HPDE6-E6E7 (cell line): ENCODE measurements at regions not wholly inside any gene's neighbourhood (a gene's known extent, or its start where the extent isn't known, plus 50 kb on each side); places are given as distances from the start of the nearest gene placed in this dataset.
"Not testable (repeated sequence)": the region's sequence is repeated elsewhere in the genome, so short reads cannot be mapped to it uniquely, and the experiment has no call there.

Source experiments
- DNase-seq: peaks from one replicate; pipeline ENCODE4 v3.0.0; 2011; ENCODE audit warnings: missing footprints; ENCODE audit errors: extremely low spot score

DNA sequence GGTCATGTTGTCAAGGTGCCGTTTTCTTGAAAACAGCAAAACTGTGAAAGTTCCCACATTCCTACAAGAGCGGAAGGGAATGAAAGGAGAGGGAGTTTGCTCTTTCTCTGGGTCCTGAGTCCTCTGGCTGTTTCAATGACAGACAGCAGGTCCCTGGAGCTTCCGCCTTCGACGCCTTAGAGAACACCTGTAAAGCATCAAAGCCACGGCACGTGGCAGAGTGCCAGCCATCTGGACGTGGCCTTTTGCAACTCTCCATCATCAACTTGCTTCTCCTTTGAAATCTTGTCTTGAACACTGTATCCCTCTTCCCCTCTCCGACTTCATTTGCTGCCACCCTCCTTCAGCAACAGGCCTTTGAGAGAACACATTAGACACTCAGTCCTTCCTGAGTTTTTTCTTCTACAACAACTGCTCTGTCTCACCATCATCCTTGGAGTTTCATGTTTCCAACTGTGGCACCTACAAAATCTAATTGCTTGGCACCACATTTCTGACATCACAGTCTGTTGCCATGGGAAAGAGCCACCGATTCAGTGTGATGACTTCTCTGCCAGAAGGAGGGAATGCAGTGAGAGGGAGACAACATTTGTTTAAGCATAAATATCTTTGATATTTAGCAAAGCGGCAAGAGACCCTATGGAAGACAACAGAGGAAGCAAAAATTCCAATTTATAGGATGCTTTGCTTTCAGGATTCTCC, 204.9 kb upstream of the PTER start:
- no peak for DNase-seq

DNA sequence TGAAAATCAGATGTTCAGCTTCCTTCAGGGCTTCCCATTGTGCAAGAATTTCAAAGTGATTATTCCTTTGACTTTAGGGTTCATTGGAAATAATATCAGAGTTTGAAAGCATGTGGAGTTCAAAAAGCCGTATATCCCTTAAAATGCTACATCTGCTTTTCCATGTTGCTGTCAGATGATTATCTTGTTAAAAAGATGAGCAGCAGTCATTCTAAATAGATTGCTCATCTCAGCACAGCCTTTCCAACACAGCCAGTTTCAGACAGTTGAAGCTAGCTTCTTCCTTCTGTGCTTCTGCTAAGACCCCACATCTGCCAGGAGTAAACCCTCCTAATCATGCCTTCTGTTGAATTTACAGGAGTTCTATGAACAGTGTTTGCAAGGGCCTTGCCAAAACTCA, 204.4 kb upstream of the PTER start:
- no peak for DNase-seq

DNA sequence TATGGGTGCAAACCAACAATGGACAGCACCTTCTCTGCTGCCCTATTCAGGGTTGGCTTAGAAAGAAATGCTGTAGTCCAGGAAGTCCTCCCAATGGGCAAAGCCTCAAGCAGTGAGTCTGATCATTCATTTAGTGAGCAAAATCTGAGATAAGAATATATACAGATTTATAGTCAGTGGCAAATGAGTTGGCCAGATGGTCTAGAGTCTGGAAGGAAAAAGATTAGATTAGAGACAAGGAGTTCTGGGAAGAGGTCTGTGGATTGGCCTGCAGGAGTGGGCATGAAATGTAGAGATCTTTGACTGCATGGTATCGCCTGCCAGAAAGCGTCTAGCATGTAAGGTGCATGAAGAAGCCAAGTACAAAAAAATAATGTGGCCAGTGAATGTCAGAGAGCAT, 201.9 kb upstream of the PTER start:
- no peak for DNase-seq

DNA sequence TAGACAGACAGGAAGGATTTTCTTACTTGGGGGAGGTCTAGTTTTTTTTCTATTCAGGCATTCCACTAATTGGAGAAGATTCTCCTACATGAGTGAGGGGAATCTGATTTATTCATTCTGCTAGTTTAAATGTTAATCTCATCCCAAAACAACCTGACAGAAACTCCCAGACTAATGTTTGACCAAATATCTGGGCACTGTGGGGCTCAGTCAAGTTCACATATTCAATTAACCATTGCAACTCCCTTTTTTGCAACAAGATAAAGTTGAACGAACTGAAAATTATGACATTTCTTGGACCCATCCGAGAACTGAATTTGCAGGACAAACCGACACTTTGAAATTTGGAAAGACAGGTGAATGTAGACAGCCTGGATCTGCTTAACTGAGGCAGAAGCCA, 194.4 kb upstream of the PTER start:
- DNase-seq, result no peak

DNA sequence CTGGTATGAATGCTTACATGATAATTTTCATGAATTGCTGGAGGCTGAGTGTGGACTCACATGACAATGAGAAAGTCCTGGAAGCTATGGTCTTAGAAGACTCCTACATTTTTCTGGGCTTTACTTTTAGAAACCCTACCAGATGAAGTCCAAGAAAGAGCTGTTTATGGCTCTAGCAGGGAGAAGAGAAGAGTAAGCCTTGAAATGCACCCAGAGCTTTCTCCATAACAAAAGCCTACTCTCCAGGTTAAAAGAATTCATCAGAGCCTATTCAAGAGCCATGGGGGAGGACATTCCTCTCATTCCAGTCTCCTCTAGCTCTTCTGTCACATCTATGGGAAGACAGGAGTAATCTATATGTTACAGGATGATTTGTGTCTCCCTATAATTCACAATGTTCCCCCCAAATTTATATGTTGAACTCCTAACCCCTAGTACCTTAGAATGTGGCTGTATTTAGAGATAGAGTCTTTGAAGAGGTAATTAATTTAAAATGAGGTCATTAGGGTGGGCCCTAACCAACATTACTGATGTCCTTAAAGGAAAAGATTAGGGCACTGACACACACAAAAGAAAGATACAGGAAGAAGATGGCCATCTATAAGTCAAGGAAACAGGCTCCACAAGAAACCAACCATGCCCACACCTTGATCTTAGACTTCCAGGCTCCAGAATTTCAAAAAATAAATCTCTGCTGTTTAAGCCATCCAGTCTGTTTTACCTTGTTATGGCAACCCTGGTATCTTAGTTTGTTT, 193.8 kb upstream of the PTER start:
- no peak for DNase-seq

DNA sequence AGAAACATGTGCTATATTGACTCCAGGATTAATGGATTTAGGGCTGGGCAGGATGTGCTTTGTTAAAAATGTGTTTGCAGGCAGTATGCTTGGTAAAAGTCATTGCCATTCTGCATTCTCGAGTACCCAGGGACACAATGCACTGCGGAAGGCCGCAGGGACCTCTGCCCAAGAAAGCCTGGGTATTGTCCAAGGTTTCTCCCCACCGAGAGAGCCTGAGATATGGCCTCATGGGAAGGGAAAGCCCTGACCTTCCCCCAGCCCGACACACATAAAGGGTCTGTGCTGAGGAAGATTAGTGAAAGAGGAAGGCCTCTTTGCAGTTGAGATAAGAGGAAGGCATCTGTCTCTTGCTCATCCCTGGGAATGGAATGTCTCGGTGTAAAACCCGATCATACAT, 186.7 kb upstream of the PTER start:
- DNase-seq, result not testable (repeated sequence)

DNA sequence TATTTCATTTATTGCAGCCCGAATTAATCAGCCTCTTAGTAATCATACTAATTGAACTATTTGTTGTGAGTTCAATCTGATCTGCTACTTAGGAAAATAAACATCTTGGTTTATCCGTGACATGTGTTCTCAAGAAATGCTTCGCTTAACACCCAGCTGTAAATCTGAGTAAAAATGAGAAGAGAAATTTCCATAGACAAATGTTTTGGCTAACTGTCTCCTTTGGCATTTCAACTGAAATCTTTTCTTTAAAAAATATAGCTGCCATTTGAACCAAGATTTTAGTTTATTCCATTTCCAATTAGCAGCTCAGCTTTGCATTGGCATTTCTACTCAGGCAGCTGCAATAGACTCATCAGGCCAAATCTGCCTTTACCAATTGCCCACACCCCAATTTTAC, 180.5 kb upstream of the PTER start:
- DNase-seq, result no peak

DNA sequence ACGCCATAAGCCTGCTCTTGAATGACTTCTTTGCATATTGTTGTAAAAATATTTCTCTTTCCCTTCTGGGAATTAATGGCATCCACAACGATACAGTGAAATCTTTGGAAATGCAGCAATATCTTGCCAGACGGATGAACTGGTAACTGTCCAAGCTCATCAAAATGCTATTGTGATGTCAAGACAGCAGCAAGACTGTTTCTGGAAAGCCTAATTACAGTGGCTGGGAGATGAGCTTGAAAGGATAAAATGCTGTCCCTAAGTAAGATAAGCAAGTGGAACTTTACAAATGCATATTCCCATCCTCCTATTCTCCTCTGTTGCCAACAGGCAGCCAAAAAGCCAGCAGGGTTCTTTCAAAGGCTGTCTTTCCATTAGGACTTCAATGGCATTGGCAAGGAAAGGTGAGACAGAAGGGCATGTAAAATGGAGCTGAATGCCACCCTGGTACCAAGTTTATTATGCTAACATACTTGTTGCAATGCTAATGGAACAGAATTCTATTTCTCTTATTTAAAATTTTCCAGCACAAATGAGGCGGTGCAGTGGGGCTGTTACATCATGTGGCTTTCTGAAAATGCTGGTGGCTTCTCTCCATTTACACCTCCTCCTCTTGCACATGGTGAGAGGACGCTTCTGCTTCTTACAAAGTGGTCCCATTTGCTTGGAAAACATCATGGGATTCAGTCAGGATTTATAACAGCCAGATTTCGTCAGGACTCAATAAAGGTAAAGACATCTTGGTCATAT, 178.3 kb upstream of the PTER start:
- DNase-seq, result no peak

DNA sequence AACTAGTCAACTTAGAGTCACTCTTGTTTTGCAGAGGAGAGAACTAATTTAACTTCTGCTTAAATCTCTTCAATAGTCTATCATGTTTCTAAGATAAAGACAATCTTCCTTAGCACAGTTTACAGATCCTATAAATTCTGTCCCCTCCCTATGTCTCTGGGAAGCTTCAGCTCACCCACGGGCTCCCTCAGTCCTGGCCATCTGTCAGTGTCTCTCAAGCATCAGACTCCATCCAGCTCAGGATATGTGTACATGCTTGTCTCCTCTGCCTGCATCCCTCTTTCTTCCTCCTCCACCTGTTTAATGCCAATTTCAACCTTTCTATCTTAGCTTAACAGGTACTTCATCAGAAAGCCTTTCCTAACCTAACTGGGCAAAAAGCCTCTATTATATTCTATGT, 177.1 kb upstream of the PTER start:
- DNase-seq, result no peak

DNA sequence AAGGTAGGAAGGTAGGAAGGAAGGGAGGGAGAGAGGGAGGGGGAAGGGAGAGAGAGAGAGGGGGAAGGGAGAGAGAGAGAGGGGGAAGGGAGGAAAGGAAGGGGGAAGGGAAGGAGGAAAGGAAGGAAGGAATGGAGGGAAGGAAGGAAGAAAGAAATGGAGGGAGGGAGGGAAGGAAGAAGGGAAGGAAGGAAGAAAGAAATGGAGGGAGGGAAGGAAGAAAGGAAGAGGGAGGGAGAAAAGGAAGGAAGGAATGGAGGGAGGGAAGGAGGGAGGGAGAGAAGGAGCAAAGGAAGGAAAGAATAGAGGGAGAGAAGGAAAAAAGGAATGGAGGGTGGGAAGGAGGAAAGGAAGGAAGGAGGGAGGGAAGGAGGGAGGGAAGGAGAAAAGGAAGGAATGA, 176.4 kb upstream of the PTER start:
- no peak for DNase-seq

DNA sequence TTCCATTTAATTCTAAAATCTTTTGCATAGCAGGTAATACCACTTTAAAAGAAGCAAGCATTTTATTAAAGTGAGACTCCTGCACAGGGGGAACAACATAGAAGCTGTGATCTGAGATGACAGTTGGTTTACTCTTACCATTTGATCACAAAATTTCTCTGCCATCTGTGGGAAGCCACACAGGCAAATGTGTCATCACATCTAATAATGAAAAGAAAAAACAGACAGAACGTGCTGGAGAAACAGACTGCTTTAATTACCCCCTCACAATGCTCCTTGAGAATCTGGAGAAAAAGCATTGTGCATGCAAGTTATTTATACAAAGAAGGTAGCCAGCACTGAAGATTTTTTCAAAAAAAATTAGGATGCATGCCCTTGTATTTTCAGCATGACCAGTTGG, 165.2 kb upstream of the PTER start:
- no peak for DNase-seq

DNA sequence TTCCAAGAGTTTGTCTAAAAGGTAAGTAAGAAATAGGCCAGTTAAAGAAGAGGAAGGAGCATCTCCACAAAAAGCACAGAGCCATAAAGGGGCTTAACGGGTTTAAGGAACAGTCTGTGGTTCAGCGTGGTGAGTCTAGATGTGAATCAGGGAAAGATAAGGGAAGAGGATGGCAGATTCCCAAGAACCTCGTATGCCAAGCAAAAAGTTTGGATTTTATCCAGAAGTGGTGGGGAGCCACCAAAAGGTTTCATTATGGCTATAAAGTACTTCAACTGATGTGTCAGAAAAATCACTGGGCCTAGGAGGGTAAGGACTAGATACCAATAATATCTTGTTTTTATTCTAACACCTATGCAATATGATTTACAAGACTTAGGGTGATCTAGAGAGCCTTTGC, 161.9 kb upstream of the PTER start:
- no peak for DNase-seq

DNA sequence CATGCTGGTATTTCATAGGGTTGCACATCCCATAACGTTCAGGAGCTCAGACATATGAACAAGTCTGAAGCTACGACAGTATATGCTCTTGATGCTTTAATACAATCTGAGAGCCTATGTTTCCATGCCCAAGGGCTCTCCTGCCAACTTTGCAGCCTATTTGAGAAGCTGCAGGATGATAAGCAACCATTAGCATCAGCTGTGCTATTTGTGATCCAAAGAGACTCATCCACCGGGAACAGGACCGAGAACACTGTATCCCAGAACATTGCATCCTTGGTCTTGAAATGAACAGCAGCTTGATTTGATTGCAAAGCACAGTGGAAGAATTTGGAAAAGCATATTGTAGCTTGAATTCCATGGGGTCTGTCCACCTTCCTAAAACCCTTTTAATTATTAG, 156.2 kb upstream of the PTER start:
- no peak for DNase-seq

DNA sequence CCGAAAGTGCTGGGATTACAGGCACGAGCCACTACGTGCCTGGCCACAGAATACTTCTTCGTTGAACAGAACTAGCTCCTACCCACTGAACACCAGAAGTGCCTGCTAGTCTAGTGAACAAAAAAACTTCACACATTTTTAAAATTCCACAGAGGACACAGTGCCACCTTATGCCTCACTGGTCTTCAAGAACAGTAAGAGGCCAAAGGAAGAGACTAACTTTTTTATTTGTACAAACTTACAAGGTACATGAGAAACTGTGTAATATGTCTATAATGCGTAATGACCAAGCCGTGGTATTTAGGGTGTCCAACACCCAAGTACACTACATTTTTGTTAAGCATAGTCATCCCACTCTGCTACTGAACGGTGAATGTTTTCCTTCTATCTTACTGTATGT, 144.4 kb upstream of the PTER start:
- no peak for DNase-seq

DNA sequence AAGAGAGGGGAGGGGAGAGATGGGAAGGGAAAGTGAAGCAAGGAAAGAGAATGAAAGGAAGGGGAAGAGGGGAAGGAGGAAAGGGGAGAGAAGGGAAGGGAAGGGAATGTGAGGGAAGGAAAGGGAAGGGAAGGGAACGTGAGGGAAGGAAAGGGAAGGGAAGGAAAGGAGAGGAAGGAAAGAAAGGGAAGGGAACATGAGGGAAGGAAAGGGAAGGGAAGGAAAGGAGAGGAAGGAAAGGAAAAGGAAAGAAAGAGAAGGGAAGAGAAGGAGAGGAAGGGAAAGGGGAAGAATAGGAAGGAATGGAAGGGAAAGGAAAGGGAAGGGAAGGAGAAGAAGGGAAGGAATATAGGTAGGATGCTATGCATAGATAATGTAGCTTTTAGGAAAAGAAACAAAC, 139.7 kb upstream of the PTER start:
- no peak for DNase-seq

DNA sequence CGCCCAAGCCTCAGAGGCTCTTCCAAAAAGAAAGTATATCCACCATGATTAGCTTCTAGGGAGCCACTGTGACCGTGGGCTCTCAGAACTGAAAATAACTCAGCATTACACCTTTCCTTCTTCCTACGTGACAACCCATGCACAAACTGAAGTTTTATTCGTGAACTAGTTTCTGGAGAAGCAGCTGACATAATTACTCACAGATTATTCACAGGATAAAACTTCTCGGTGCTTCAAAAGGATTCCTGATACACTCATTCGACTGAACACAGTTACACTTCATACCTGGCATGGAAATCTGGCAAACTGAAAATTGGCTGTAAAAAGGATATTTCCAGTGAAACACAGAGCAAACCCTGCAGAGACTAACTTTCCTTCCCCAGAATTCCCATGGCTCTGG, 139.2 kb upstream of the PTER start:
- DNase-seq, result no peak

DNA sequence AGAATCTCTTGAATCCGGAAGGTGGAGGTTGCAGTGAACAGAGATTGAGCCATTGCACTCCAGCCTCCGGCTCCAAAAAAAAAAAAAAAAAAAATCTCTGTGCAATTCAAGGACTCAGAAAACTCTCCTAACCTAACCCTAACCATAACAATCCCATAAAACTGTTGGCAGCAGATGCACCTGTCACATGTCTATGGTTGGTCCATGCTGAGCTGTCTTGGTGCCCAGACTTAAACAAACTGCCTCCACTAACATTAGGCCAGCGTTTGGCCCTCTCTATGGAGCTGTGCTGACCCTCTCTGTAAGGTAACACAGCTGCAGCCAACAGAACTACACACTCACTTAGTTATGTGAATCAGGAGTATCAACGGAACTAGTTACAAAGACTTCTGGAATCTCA, 132.5 kb upstream of the PTER start:
- no peak for DNase-seq

DNA sequence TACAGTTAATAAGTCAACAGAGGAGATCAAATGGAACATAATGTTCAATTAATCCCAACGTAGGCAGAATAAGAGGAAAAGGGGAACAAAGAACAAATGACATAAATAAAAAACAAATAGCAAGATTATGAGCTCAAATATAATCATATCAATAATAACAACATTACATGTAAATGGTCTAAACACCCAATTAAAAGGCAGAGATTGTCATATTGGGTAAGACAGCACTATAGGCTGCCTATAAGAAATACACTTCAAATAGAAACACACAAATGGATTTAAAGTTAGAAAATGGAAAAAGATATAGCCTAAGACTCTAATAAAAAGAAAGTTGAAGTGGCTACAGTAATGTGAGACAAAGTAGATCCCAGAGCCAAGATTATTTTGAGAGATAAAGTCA, 126.4 kb upstream of the PTER start:
- DNase-seq, result no peak

DNA sequence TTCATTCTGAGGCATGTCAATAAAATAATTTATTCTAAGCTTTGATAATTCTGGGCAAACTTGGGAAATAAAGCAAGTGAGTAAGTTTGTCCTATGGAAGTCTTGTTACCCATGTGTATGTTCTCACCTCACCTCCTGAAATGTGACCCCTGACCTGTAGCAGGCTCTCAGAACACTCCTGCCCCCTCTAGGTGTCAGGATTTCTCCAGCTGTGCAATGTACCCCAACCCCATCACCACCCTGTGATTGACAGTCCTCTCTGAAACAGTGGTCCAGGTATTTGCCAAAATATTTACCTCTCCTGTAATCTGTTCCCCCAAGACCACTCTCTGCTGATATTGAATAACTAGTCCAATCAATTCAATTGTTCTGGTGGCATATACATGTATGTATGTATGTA, 122.6 kb upstream of the PTER start:
- no peak for DNase-seq

DNA sequence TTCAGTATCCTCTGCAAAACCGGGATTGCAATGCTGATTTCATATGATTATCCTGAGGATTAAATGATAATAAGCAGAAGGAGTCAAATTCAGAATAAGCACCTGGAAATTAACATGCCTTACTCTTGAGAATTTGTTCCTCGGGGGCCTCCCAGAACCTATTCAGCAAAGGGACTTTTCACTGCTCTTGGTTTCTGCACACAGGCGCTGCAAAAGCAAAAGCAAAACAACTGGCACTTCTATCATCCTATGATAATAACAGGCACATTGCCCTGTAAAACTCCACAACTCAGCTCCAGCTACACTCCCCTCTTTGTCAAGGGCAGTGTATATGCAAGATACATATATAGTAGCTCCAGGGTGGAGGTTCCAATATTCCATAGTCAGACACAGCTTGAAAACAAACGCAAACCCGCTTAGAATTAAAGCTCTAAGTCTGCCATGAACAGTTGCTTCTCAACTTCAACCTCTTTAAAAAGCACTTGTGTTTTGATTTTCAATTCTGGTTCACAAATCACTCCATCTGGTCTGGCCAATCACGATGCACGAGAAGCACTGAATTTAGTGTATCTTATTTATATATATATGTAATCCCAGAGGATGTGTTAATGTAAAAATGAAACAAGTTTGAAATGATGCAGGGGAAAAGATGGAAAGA, 119.9 kb upstream of the PTER start:
- no peak for DNase-seq

DNA sequence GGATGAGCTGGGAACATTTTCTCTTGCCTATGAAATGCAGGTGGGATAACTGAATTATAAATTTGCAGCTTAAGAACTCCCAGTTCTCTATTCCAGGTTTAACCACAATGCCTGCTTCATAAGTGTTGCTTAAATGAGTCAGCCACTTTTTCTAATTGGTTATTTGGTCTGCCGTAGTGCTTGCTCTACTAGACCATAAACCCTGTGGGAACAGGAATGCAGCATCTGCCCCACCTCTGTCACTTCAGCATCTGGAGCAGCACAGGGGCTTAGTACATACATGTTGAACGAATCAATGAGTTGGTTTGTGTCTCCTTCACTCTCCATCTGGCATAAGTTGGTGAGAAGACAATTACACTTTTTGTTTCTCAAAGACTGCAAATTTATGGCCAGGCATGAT, 95.2 kb upstream of the PTER start:
- DNase-seq, result no peak

DNA sequence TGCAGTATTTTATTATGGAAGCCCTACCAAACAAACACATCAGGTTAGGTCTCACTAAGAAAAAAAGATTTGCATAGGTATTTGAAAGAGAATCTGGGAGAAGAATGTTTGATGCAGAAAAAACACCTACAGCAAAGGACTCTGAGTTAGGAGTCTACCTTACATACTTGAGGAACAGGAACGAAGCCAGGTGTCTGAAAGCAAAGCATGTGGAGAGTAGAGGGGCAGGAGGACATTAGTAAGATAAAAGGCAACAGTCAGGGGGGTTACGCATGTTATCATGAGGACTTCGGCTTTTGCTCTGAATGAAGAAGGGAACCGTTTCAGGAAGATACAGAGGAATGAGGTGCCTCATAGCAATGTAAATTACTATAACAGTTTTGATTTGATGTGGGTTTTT, 87.9 kb upstream of the PTER start:
- DNase-seq, result no peak

DNA sequence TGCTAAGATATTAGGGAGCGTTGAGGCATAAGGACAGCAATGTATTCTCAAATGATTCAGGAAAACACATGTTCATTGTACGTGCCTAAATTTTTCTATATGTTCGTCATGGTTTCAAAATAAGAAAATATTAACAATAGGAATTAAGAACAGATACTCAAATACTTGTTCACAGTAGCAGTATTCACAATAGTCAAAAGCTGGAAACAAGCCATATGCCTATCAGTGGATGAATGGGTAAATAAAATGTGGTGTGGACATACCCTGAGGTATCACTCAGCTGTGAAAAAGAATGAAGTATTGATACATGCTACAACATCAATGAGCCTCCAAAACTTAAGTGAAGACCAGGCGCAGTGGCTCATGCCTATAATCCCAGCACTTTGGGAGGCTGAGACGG, 84.7 kb upstream of the PTER start:
- no peak for DNase-seq
